ENCODE measurements at regions not wholly inside any gene's neighbourhood (a gene's known extent, or its start where the extent isn't known, plus 50 kb on each side); places are given as distances from the start of the nearest gene placed in this dataset.

GRCh38 chr15:79513940-79514339, 81.8 kb downstream of the MINAR1 start (continued):
- TF ChIP-seq REST (IDR thresholded peaks at IDR 0.05; ENCODE audit: low read depth, low read length): no peak
- TF ChIP-seq IRF3 (IDR thresholded peaks at IDR 0.05; ENCODE audit: low read depth, low read length): no peak
- no peak for TF ChIP-seq SMC3 (IDR thresholded peaks at IDR 0.05; ENCODE audit: low read depth, low read length)
- TF ChIP-seq EP300 (IDR thresholded peaks at IDR 0.05; ENCODE audit: borderline replicate concordance in 1 of 2, low read depth in 1 of 2, low read length in 1 of 2): no peak
- TF ChIP-seq MXI1 (IDR thresholded peaks at IDR 0.05; ENCODE audit: low read depth, low read length): no peak
- no peak for TF ChIP-seq RCOR1 (IDR thresholded peaks at IDR 0.05; ENCODE audit: low read length)
- no peak for TF ChIP-seq NRF1 (IDR thresholded peaks at IDR 0.05; ENCODE audit: low read depth, low read length)

- H3K9me2 ChIP-seq: no peaks in the 10 kb centered on the region
- WGBS (ENCODE audit: low lambda C conversion rate): 34% methylated on average over 7 of the region's 7 CpGs
- no peak overlapping the region for H3K4me2 ChIP-seq
- H3K36me3 ChIP-seq (replicated peaks in 1 of 2; ENCODE audit: control insufficient read depth in 1 of 2, insufficient read depth in 2 of 2, low read length in 1 of 2): no peaks in the 10 kb centered on the region
- CTCF ChIA-PET: interaction anchor here (1.1 kb wide), 1 partner anchor 175 kb away, joined by 3 read pairs; no protein-coding TSS in a partner anchor
- no peak for DNase-seq
- H3K27me3 ChIP-seq (ENCODE audit: insufficient read depth): no peaks in the 10 kb centered on the region
- no peak overlapping the region for H2AFZ ChIP-seq (ENCODE audit: low read depth)
- no peaks in the 10 kb centered on the region for H3F3A ChIP-seq (replicated peaks; ENCODE audit: insufficient read depth)
- H3K79me2 ChIP-seq (ENCODE audit: insufficient read depth): no peaks in the 10 kb centered on the region
- H4K20me1 ChIP-seq (ENCODE audit: insufficient read depth): no peaks in the 10 kb centered on the region
- no peak overlapping the region for H3K4me3 ChIP-seq (ENCODE audit: low read depth in 2 of 2, low read length in 1 of 2)
- H3K9me3 ChIP-seq: no peaks in the 10 kb centered on the region
- POLR2A ChIA-PET: no interaction called here
- H3K27ac ChIP-seq (ENCODE audit: low read depth in 2 of 2, low read length in 1 of 2): no peak overlapping the region
- H3K4me1 ChIP-seq (ENCODE audit: control insufficient read depth in 1 of 2, insufficient read depth in 2 of 2, low read depth in 1 of 2, low read length in 1 of 2): no peaks in the 10 kb centered on the region
- TF ChIP-seq ZBTB33 (IDR thresholded peaks at IDR 0.05; ENCODE audit: borderline replicate concordance, low read depth): no peak
- no peak for TF ChIP-seq MEF2A (IDR thresholded peaks at IDR 0.05; ENCODE audit: borderline replicate concordance, low read depth)
- H3K9ac ChIP-seq: no peak overlapping the region
These were observed 83.3 kb downstream of the MINAR1 start for GRCh38 chr15:79515300-79516027.
